Transverse colon (tissue), 4 donors: ENCODE measurements at regions not wholly inside any gene's neighbourhood (a gene's known extent, or its start where the extent isn't known, plus 50 kb on each side); places are given as distances from the start of the nearest gene placed in this dataset.

Experiments used
- DNase-seq: peaks from one replicate; pipeline ENCODE4 v3.0.0-alpha.2; 2019
- H3K27ac ChIP-seq, 4 donors: fragments of 200-600 bp; sonication (generic); 2 replicates each; pipeline ENCODE4 v1.5.1; 2016 to 2018; ENCODE audit warnings: inconsistent platforms in 4 of 4
- H3K27me3 ChIP-seq: fragments of 200-600 bp; sonication (generic); 2 replicates; pipeline ENCODE4 v1.5.1; 2017; ENCODE audit warnings: inconsistent platforms
- H3K36me3 ChIP-seq, 4 donors: fragments of 200-600 bp; sonication (generic); 2 replicates each; pipeline ENCODE4 v1.5.1; 2017 to 2019; ENCODE audit warnings: inconsistent platforms in 4 of 4
- H3K4me1 ChIP-seq, 4 donors: fragments of 200-600 bp; sonication (generic); 2 replicates each; pipeline ENCODE4 v1.5.1; 2017 to 2020; ENCODE audit warnings: inconsistent platforms in 4 of 4
- H3K4me3 ChIP-seq, 4 donors: fragments of 200-600 bp; sonication (generic); 1 replicate in 1 of 4; 2 replicates in 3 of 4; pipeline versions ENCODE4 v1.5.1 to v1.6.1; 2017 to 2019; ENCODE audit warnings: inconsistent platforms in 4 of 4
- H3K9me3 ChIP-seq, 2 donors: fragments of 200-600 bp; sonication (generic); 2 replicates each; pipeline ENCODE4 v1.5.1; 2017 to 2019; ENCODE audit warnings: inconsistent platforms in 2 of 2
- EP300 ChIP-seq: sonication (generic); formaldehyde crosslinking; IDR thresholded peaks from one replicate; pipeline ENCODE4 v1.6.1; 2017; ENCODE audit warnings: antibody characterized with exemption, low read depth
- POLR2A ChIP-seq: fragments of 450-650 bp; IDR thresholded peaks from one replicate; pipeline ENCODE4 v1.6.1; 2016; ENCODE audit warnings: antibody characterized with exemption, mild to moderate bottlenecking, moderate library complexity
- POLR2AphosphoS5 ChIP-seq, 3 donors: sonication (generic); formaldehyde crosslinking; IDR thresholded peaks; one replicate each; pipeline ENCODE4 v1.6.1; 2016; ENCODE audit warnings: antibody characterized with exemption in 3 of 3
- WGBS, 2 donors: methylation state at CpG; one replicate each; pipeline ENCODE4 v1.1.5; 2018; ENCODE audit warnings: low coverage in 1 of 2; 5-methylcytosine and 5-hydroxymethylcytosine counted together
- in situ Hi-C, 4 donors: fragments of 200-750 bp; cut with MboI; loops; one replicate each; pipeline versions ENCODE4 v1.15.0 to v1.15.1; 2017; ENCODE audit warnings: low sequenced_read_pairs in 3 of 4, low pct_ligation_motif_present in 1 of 4, low pct_unique_long_range_greater_than_20kb in 1 of 4
- intact Hi-C: fragments of 100-400 bp; cut with DNase I; formaldehyde crosslinking; loops from one replicate; pipeline ENCODE4 v1.15.1; 2023; ENCODE audit warnings: low total_unique reads
- TF ChIP-seq, protein P1 (sequence below), 5 experiments: fragments of 200-600 bp in 3 of 5; fragments of 450-650 bp in 2 of 5; sonication (generic) in 3 of 5; IDR thresholded peaks; 1 replicate in 2 of 5; 2 replicates in 3 of 5; pipeline ENCODE4 v1.5.1; 2016 to 2017; ENCODE audit warnings: antibody characterized with exemption in 5 of 5, inconsistent platforms in 3 of 5, mild to moderate bottlenecking in 2 of 5, moderate library complexity in 1 of 5

DNA sequence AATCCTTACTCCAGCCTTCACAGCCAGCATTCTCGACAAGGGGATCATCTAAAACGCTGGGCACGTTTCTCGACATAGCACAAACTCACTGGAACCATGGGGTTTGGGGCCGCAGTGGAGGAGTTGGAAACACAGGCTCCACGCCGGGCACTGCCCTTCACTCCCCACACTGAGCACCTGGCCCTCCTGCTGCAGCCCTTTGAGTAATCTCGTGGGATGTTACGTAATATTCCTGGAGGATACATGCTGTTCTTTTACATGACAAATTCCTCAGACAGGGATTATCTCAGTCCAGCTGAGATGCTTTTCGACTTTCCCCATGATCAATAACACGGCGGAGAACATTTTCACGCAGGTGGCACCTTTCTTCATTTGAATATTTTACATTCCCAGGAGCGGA lies 408.0 kb downstream of the SHANK2 start:
- intact Hi-C loops, result no loop called here
- DNase-seq, result no peak
- no peaks in the 10 kb centered on the region for H3K4me1 ChIP-seq
- no peaks in the 10 kb centered on the region for H3K36me3 ChIP-seq
- no peaks in the 10 kb centered on the region for H3K27me3 ChIP-seq
- H3K27ac ChIP-seq, result no peak overlapping the region
- WGBS, 2 donors, result 89 to 100% methylated on average over 1 to 14 of the region's 14 CpGs
- in situ Hi-C loops, result no loop called here
- TF ChIP-seq POLR2A, result no peak
- TF ChIP-seq, protein P1, sequence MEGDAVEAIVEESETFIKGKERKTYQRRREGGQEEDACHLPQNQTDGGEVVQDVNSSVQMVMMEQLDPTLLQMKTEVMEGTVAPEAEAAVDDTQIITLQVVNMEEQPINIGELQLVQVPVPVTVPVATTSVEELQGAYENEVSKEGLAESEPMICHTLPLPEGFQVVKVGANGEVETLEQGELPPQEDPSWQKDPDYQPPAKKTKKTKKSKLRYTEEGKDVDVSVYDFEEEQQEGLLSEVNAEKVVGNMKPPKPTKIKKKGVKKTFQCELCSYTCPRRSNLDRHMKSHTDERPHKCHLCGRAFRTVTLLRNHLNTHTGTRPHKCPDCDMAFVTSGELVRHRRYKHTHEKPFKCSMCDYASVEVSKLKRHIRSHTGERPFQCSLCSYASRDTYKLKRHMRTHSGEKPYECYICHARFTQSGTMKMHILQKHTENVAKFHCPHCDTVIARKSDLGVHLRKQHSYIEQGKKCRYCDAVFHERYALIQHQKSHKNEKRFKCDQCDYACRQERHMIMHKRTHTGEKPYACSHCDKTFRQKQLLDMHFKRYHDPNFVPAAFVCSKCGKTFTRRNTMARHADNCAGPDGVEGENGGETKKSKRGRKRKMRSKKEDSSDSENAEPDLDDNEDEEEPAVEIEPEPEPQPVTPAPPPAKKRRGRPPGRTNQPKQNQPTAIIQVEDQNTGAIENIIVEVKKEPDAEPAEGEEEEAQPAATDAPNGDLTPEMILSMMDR (IDR thresholded peaks at IDR 0.05), result no peak
- TF ChIP-seq POLR2AphosphoS5 (IDR thresholded peaks at IDR 0.05), result no peak
- TF ChIP-seq EP300, result no peak
- no peaks in the 10 kb centered on the region for H3K9me3 ChIP-seq
- H3K4me3 ChIP-seq, result no peak overlapping the region

- Histone ChIP-seq H3K36me3 (no peaks in the 10 kb centered on the region), H3K27ac (no peak overlapping the region), H3K9me3 (no peaks in the 10 kb centered on the region), H3K27me3 (no peaks in the 10 kb centered on the region), H3K4me3 (no peak overlapping the region), H3K4me1 (no peaks in the 10 kb centered on the region)
- intact Hi-C loops (no loop called here), in situ Hi-C loops (no loop called here)
- DNase-seq, result no peak
- 67 to 79% methylated on average over 6 to 16 of the region's 16 CpGs for WGBS, 2 donors
- TF ChIP-seq, protein P1 (IDR thresholded peaks at IDR 0.05), result no peak
- TF ChIP-seq POLR2AphosphoS5 (IDR thresholded peaks at IDR 0.05) (no peak), EP300 (no peak), POLR2A (no peak)
Measured at GRCh38 chr11:70845591-70846041, 406.8 kb downstream of the SHANK2 start.

DNA sequence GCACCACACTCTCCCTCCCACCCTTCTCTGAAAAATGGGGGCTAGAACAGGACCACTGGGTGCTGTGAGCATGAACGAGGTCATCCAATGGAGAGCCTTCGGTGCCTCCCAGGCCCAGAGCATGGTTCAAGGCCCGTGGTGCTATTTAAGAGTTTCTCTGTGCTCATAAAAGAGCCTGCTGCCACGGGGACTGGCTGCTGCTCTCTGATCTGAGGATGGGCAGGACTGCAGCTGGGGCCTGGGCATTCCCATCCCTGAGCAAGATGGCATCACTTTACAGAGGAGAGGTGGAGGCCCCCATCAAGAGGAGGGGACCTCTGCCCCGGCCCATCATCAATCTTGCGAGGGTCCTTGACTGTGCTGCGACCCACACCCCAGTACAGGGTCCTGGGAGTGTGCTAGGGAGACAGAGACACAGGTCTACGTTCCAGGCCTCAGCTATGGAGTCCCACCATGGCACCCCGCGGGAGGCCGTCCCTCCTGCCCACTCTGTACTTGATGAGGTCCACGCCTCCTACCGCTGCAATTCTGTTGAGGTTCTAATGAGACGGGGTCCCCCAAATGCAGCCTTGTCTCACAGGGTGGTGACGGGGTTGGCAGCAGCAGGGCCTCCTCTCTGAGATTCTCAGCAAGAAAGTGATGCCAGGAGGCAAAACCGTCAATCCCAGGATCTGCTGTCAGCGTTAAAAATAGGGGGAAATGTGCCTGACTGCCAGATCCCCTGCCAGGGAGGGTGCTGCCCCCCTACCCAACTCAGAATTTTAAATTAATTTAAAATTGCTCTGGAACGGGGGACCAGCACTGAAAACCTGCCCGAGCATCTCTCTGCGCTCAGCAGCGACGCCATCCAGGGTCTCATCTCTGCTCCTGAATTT lies 405.4 kb downstream of the SHANK2 start:
- DNase-seq, result no peak
- intact Hi-C loops (no loop called here), in situ Hi-C loops (no loop called here)
- no peak overlapping the region for H3K27ac ChIP-seq
- no peaks in the 10 kb centered on the region for H3K4me1 ChIP-seq
- H3K4me3 ChIP-seq, result no peak overlapping the region
- TF ChIP-seq POLR2AphosphoS5 (IDR thresholded peaks at IDR 0.05), result no peak
- TF ChIP-seq EP300, result no peak
- TF ChIP-seq, protein P1 (IDR thresholded peaks at IDR 0.05), result no peak
- no peak for TF ChIP-seq POLR2A
- 89 to 100% methylated on average over 2 to 22 of the region's 22 CpGs for WGBS, 2 donors
- no peaks in the 10 kb centered on the region for H3K36me3 ChIP-seq
- no peaks in the 10 kb centered on the region for H3K27me3 ChIP-seq
- H3K9me3 ChIP-seq, result no peaks in the 10 kb centered on the region

DNA sequence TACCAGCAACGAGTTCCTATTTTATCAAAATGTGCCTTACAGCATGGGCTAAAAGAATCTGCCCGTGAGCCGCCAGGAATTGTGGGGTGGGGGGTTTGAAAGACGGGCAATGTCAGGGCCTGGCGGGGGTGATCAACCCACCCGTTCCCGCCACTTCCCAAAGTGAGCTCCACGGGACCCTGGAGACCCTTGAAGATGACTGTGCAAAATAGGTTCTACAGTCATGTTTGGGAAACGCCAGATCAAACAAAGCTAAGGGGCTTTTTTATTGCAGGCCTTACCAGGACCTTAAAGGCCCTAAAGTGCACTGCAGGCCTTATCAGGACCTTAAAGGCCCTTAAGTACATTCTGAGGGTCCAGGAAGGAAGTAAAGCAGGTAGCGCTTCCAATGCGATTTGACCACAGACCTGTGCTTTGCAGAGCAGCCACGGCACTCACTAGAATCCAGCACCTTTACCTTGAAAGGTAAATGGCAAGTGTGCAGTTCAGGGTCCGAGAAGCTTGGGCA lies 404.1 kb downstream of the SHANK2 start:
- in situ Hi-C loops, result no loop called here
- WGBS, 2 donors, result 90% methylated on average over 13 of the region's 13 CpGs; no CpG with 5 or more reads in 1 of the 2 donors
- H3K4me3 ChIP-seq, result no peak overlapping the region

More for the DNA sequence above, 404.1 kb downstream of the SHANK2 start:
- Histone ChIP-seq H3K36me3 (no peaks in the 10 kb centered on the region), H3K9me3 (no peaks in the 10 kb centered on the region), H3K27me3 (no peaks in the 10 kb centered on the region), H3K4me1 (no peaks in the 10 kb centered on the region), H3K27ac (no peak overlapping the region)
- no peak for DNase-seq
- intact Hi-C loops, result no loop called here
- TF ChIP-seq, protein P1 (IDR thresholded peaks at IDR 0.05), result no peak
- TF ChIP-seq POLR2A, result no peak
- no peak for TF ChIP-seq POLR2AphosphoS5 (IDR thresholded peaks at IDR 0.05)
- TF ChIP-seq EP300, result no peak
